ENCODE measurements at regions not wholly inside any gene's neighbourhood (a gene's known extent, or its start where the extent isn't known, plus 50 kb on each side); places are given as distances from the start of the nearest gene placed in this dataset.

- no peaks in the 10 kb centered on the region for H3K27me3 ChIP-seq (ENCODE audit: control insufficient read depth in 2 of 2, insufficient read depth in 2 of 2, low read length in 2 of 2)
- H3K9me3 Mint-ChIP-seq: peaks cover 3 to 47% (median 19%) of the 10 kb centered on the region in 7 donors
- no peak overlapping the region for H3K27ac Mint-ChIP-seq
- H3K79me2 ChIP-seq (ENCODE audit: insufficient read depth, low read length): no peaks in the 10 kb centered on the region
- no peak overlapping the region for H3K4me3 ChIP-seq (replicated peaks in 1 of 3; ENCODE audit: low read depth in 2 of 3, low read length in 3 of 3)
- H3K4me2 ChIP-seq (replicated peaks; ENCODE audit: extremely low read depth, low read length, poor library complexity, severe bottlenecking): no peak overlapping the region
- no peaks in the 10 kb centered on the region for H4K20me1 ChIP-seq (ENCODE audit: insufficient read depth, low read length)
- no peaks in the 10 kb centered on the region for H3K4me1 Mint-ChIP-seq
- DNase-seq: no peak
- WGBS (ENCODE audit: insufficient coverage): 90% methylated on average over 12 of the region's 15 CpGs
- no peak overlapping the region for H3K4me3 Mint-ChIP-seq
- H3K27ac ChIP-seq (ENCODE audit: low read depth in 1 of 2, low read length in 2 of 2): no peak overlapping the region
- no peaks in the 10 kb centered on the region for H3K36me3 ChIP-seq (replicated peaks in 1 of 2; ENCODE audit: control insufficient read depth in 1 of 2, insufficient read depth in 2 of 2, low read length in 2 of 2)
- H3K27me3 Mint-ChIP-seq (ENCODE audit: low read depth in 3 of 3): no peaks in the 10 kb centered on the region
- H3K4me1 ChIP-seq (ENCODE audit: control insufficient read depth in 1 of 2, insufficient read depth in 2 of 2, low read length in 2 of 2): no peaks in the 10 kb centered on the region
- no peaks in the 10 kb centered on the region for H3K36me3 Mint-ChIP-seq
- no peak overlapping the region for H2AFZ ChIP-seq (ENCODE audit: insufficient read depth, low read depth, low read length, poor library complexity, severe bottlenecking)
- intact Hi-C loops (cut with micrococcal nuclease): no loop called here
- H3K9ac ChIP-seq (ENCODE audit: insufficient read depth, low read length, poor library complexity, severe bottlenecking): no peak overlapping the region
- no peak for TF ChIP-seq CTCF (IDR thresholded peaks at IDR 0.05)
- peaks cover 4 to 45% of the 10 kb centered on the region in 2 donors for H3K9me3 ChIP-seq (replicated peaks in 1 of 2; ENCODE audit: control insufficient read depth in 1 of 2, insufficient read depth in 1 of 2, low read length in 2 of 2)
These were observed 214.3 kb upstream of the IRX1 start for GRCh38 chr5:3381206-3381825.

DNA sequence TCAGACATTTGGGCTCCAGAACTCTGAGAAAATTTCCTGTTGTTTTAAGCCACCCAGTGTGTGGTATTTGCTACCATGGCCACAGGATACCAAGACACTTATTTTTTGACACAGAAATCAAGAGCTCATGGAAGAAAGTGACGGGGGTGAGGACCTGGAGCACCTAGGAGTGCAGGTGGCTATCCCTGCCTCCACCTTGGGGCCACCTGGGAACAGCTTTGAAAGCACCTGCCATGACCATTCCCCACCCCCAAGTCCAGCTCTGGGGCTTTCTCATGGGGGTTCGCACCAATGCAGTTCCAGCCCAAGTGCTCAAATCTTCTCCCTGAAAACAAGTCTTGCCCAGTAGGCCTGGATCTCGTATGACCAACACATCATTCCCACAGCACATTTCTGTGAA is 214.9 kb upstream of the IRX1 start:
- Histone ChIP-seq H3K79me2 (ENCODE audit: insufficient read depth, low read length) (no peaks in the 10 kb centered on the region), H4K20me1 (ENCODE audit: insufficient read depth, low read length) (no peaks in the 10 kb centered on the region), H3K9me3 (replicated peaks in 1 of 2; ENCODE audit: control insufficient read depth in 1 of 2, insufficient read depth in 1 of 2, low read length in 2 of 2) (peaks cover 4 to 45% of the 10 kb centered on the region in 2 donors), H2AFZ (ENCODE audit: insufficient read depth, low read depth, low read length, poor library complexity, severe bottlenecking) (no peak overlapping the region), H3K36me3 (replicated peaks in 1 of 2; ENCODE audit: control insufficient read depth in 1 of 2, insufficient read depth in 2 of 2, low read length in 2 of 2) (no peaks in the 10 kb centered on the region), H3K9ac (ENCODE audit: insufficient read depth, low read length, poor library complexity, severe bottlenecking) (no peak overlapping the region), H3K27ac (ENCODE audit: low read depth in 1 of 2, low read length in 2 of 2) (no peak overlapping the region), H3K4me2 (replicated peaks; ENCODE audit: extremely low read depth, low read length, poor library complexity, severe bottlenecking) (no peak overlapping the region), H3K4me1 (ENCODE audit: control insufficient read depth in 1 of 2, insufficient read depth in 2 of 2, low read length in 2 of 2) (no peaks in the 10 kb centered on the region), H3K27me3 (ENCODE audit: control insufficient read depth in 2 of 2, insufficient read depth in 2 of 2, low read length in 2 of 2) (no peaks in the 10 kb centered on the region), H3K4me3 (replicated peaks in 1 of 3; ENCODE audit: low read depth in 2 of 3, low read length in 3 of 3) (no peak overlapping the region)
- H3K27ac Mint-ChIP-seq: no peak overlapping the region
- peaks cover 3 to 47% (median 18%) of the 10 kb centered on the region in 7 donors for H3K9me3 Mint-ChIP-seq
- no peak for TF ChIP-seq CTCF (IDR thresholded peaks at IDR 0.05)
- 88% methylated on average over 3 of the region's 3 CpGs for WGBS (ENCODE audit: insufficient coverage)
- H3K27me3 Mint-ChIP-seq (ENCODE audit: low read depth in 3 of 3): no peaks in the 10 kb centered on the region
- DNase-seq: no peak
- H3K36me3 Mint-ChIP-seq: no peaks in the 10 kb centered on the region
- intact Hi-C loops (cut with micrococcal nuclease): no loop called here
- no peaks in the 10 kb centered on the region for H3K4me1 Mint-ChIP-seq
- H3K4me3 Mint-ChIP-seq: no peak overlapping the region
